Neural progenitor cell (in vitro differentiated cells): ENCODE measurements at regions not wholly inside any gene's neighbourhood (a gene's known extent, or its start where the extent isn't known, plus 50 kb on each side); places are given as distances from the start of the nearest gene placed in this dataset.

Experiments used
- EZH2 ChIP-seq: fragments of 200-600 bp; sonication (generic); IDR thresholded peaks from 2 replicates; pipeline ENCODE4 v1.6.1; 2017; ENCODE audit warnings: antibody characterized with exemption, mild to moderate bottlenecking, moderate library complexity
- EZH2phosphoT487 ChIP-seq: fragments of 200-600 bp; sonication (generic); IDR thresholded peaks from 2 replicates; pipeline ENCODE4 v1.6.1; 2017; ENCODE audit warnings: antibody characterized with exemption
- TF ChIP-seq, protein P1 (sequence below): fragments of 200-600 bp; sonication (generic); IDR thresholded peaks from 2 replicates; pipeline ENCODE4 v1.5.1; 2017; ENCODE audit warnings: antibody characterized with exemption, mild to moderate bottlenecking

DNA sequence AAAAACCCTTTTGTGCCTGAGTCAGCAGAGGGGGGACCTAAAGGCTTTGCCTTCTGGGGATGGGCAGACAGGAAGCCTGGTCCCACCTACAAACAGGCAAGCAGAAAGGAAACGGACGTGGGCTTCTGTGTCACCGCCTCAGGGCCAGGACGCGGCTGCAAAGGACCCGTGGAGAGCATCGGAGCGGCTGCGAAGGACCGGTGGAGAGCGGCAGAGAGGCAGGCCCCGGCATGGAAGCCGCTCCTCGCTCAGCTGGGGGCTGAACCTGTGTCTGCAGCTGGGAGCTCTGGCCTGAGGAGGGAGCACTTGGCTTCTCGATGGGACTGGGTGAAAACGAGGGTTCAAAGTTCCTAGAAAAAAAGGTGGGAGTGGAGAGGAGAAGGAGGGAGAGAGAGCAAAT, 125.4 kb upstream of the PPP2R2D start:
- TF ChIP-seq, protein P1, sequence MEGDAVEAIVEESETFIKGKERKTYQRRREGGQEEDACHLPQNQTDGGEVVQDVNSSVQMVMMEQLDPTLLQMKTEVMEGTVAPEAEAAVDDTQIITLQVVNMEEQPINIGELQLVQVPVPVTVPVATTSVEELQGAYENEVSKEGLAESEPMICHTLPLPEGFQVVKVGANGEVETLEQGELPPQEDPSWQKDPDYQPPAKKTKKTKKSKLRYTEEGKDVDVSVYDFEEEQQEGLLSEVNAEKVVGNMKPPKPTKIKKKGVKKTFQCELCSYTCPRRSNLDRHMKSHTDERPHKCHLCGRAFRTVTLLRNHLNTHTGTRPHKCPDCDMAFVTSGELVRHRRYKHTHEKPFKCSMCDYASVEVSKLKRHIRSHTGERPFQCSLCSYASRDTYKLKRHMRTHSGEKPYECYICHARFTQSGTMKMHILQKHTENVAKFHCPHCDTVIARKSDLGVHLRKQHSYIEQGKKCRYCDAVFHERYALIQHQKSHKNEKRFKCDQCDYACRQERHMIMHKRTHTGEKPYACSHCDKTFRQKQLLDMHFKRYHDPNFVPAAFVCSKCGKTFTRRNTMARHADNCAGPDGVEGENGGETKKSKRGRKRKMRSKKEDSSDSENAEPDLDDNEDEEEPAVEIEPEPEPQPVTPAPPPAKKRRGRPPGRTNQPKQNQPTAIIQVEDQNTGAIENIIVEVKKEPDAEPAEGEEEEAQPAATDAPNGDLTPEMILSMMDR = peak; percentile 38
- no peak for TF ChIP-seq EZH2
- no peak for TF ChIP-seq EZH2phosphoT487
